NB4 (cell line): ENCODE measurements at regions not wholly inside any gene's neighbourhood (a gene's known extent, or its start where the extent isn't known, plus 50 kb on each side); places are given as distances from the start of the nearest gene placed in this dataset.

ENCODE experiments used
- DNase-seq: peaks from one replicate; pipeline ENCODE4 v3.0.0; 2010; ENCODE audit warnings: low read depth
- H3K4me3 ChIP-seq: one replicate; pipeline ENCODE4 v1.5.1; 2011; ENCODE audit warnings: mild to moderate bottlenecking, low read depth, low read length, moderate library complexity
- CTCF ChIP-seq: IDR thresholded peaks from one replicate; pipeline ENCODE4 v1.5.1; 2012; ENCODE audit warnings: low read depth, low read length
- MAX ChIP-seq: IDR thresholded peaks from 2 replicates; pipeline ENCODE4 v1.6.1; 2011; ENCODE audit warnings: low read depth, low read length
- MYC ChIP-seq: IDR thresholded peaks from 2 replicates; pipeline ENCODE4 v1.6.1; 2011; ENCODE audit warnings: low read depth, low read length
- POLR2A ChIP-seq: IDR thresholded peaks from 2 replicates; pipeline ENCODE4 v1.6.1; 2011; ENCODE audit warnings: mild to moderate bottlenecking; ENCODE audit not compliant: insufficient read length; ENCODE audit errors: extremely low read depth

- TF ChIP-seq POLR2A (no peak), CTCF (no peak), MYC (no peak), MAX (no peak)
- no peak for DNase-seq
- no peak overlapping the region for H3K4me3 ChIP-seq
These were observed 252.8 kb upstream of the CHD6 start for GRCh38 chr20:41870869-41871462.

GRCh38 chr20:41869261-41869660 lies 251.1 kb upstream of the CHD6 start:
- no peak for DNase-seq
- no peak overlapping the region for H3K4me3 ChIP-seq
- TF ChIP-seq MYC (no peak), MAX (no peak), CTCF (no peak), POLR2A (no peak)

- no peak for DNase-seq
- no peak overlapping the region for H3K4me3 ChIP-seq
- TF ChIP-seq MYC (no peak), POLR2A (no peak), CTCF (no peak), MAX (no peak)
These were observed 247.8 kb upstream of the CHD6 start for GRCh38 chr20:41865938-41866337.

- DNase-seq = no peak
- TF ChIP-seq MYC (no peak), POLR2A (no peak)
- no peak overlapping the region for H3K4me3 ChIP-seq
These were observed 244.3 kb upstream of the CHD6 start for GRCh38 chr20:41862476-41862875.

- H3K4me3 ChIP-seq = no peak overlapping the region
- DNase-seq = peak; percentile 19
- TF ChIP-seq MAX = no peak
- no peak for TF ChIP-seq POLR2A
- no peak for TF ChIP-seq MYC
- no peak for TF ChIP-seq CTCF
These were observed 243.7 kb upstream of the CHD6 start for GRCh38 chr20:41861772-41862422.

GRCh38 chr20:41854765-41855164 lies 236.6 kb upstream of the CHD6 start:
- peak; percentile 7 for DNase-seq
- TF ChIP-seq MAX = no peak
- TF ChIP-seq MYC = no peak
- no peak for TF ChIP-seq CTCF
- TF ChIP-seq POLR2A = no peak
- H3K4me3 ChIP-seq = no peak overlapping the region
